ENCODE measurements at regions not wholly inside any gene's neighbourhood (a gene's known extent, or its start where the extent isn't known, plus 50 kb on each side); places are given as distances from the start of the nearest gene placed in this dataset.

DNA sequence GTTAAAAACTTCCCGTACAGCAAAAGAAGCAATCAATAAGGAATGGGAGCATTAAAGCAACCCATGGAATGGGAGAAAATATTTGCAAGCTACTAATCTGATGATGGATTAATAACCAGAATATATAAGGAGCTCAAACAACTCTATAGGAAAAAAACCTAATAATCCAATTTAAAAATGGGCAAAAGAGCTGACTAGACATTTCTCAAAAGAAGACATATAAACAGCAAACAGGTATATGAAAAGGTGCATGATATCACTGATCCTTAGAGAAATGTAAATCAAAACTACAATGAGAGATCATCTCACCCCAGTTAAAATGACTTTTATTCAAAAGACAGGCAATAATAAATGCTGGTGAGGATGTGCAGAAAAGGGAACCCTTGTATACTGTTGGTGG is 52.7 kb upstream of the POU1F1 start:
- DNase-seq (ENCODE audit: low read depth): no peak

Data from activated T-helper 9 cell treated with anti-CD3 and anti-CD28 coated beads, Interleukin-2, amount 50 U/mL, for 16 hours (primary cell).